LNCaP clone FGC (cell line): ENCODE measurements at regions not wholly inside any gene's neighbourhood (a gene's known extent, or its start where the extent isn't known, plus 50 kb on each side); places are given as distances from the start of the nearest gene placed in this dataset.

ENCODE experiments used
- DNase-seq: peaks from one replicate; pipeline ENCODE4 v3.0.0-alpha.2; 2011; ENCODE audit warnings: low read depth
- H3K4me3 ChIP-seq: 2 replicates; pipeline ENCODE4 v1.5.1; 2011; ENCODE audit warnings: mild to moderate bottlenecking, low read depth, low read length, control low read depth
- TF ChIP-seq, protein P1 (sequence below): IDR thresholded peaks from 2 replicates; pipeline ENCODE4 v1.5.1; 2012; ENCODE audit warnings: mild to moderate bottlenecking; ENCODE audit not compliant: control insufficient read depth, insufficient read depth; ENCODE audit errors: extremely low read depth

- DNase-seq: no peak
- TF ChIP-seq, protein P1, sequence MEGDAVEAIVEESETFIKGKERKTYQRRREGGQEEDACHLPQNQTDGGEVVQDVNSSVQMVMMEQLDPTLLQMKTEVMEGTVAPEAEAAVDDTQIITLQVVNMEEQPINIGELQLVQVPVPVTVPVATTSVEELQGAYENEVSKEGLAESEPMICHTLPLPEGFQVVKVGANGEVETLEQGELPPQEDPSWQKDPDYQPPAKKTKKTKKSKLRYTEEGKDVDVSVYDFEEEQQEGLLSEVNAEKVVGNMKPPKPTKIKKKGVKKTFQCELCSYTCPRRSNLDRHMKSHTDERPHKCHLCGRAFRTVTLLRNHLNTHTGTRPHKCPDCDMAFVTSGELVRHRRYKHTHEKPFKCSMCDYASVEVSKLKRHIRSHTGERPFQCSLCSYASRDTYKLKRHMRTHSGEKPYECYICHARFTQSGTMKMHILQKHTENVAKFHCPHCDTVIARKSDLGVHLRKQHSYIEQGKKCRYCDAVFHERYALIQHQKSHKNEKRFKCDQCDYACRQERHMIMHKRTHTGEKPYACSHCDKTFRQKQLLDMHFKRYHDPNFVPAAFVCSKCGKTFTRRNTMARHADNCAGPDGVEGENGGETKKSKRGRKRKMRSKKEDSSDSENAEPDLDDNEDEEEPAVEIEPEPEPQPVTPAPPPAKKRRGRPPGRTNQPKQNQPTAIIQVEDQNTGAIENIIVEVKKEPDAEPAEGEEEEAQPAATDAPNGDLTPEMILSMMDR: no peak
- H3K4me3 ChIP-seq: no peak overlapping the region
Measured at GRCh38 chrX:123080065-123080464, 104.0 kb upstream of the GRIA3 start.

DNA sequence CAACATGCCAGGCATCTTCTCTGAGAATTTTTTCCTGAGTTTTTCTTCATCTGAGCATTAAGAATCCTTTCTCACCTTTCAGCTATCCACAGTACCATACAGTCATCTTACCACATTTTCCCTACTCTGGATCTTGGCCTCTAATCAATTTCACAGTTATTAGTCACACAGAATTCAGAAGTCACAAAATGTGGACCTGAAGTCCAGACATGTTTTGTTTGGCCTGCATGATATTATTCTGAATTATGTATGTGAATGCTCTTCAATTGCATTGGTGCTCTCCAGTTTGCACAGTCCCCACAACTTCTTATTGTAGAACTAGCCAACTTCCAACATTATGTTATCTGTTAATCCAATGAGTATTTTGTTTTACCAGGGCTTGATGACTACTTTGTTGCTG, 102.3 kb upstream of the GRIA3 start:
- TF ChIP-seq, protein P1: no peak
- H3K4me3 ChIP-seq: no peak overlapping the region
- no peak for DNase-seq

DNA sequence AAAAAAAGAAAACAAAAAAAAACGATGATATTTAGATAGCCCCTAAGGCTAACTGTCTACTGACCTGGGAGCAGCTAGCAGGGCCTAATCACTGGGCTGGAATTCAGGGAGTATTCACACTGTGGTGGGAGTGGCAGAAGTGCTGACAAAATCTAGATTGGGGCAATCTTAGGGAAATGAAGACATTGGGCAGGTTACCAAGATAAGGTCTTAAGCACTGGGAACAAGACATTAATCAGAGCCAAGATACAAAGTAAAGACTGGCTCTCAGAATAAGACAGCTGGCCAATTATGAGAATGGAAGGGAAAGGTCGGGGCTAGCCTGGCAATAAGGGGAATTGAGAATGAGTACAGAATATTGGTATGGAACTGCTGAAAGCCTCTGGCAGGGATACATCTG, 100.2 kb upstream of the GRIA3 start:
- H3K4me3 ChIP-seq: no peak overlapping the region
- DNase-seq: no peak
- TF ChIP-seq, protein P1: no peak

- TF ChIP-seq, protein P1: no peak
- no peak for DNase-seq
- no peak overlapping the region for H3K4me3 ChIP-seq
Measured at GRCh38 chrX:123084797-123085196, 99.3 kb upstream of the GRIA3 start.

GRCh38 chrX:123085311-123085940, 98.7 kb upstream of the GRIA3 start:
- DNase-seq: no peak
- no peak overlapping the region for H3K4me3 ChIP-seq
- TF ChIP-seq, protein P1: no peak

DNA sequence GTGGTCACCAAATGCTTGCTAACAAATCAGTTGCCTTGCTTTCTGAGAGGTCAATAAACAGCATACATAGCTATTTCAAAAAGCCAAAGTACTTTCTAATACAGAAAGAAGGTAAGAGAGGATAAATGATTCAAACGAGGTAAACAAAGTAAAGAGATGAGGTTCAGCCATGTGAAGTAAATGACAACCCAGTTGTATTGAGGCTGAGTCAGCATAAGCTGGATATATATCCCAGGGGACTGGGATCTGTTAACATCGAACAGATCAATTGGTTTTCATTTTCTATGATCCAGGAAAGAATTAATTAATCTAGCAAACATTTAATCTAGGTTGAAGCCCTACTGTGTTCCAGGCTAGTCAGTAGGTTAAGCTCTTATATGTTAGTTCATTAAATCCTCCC, 97.3 kb upstream of the GRIA3 start:
- no peak for DNase-seq
- TF ChIP-seq, protein P1: no peak
- no peak overlapping the region for H3K4me3 ChIP-seq

DNA sequence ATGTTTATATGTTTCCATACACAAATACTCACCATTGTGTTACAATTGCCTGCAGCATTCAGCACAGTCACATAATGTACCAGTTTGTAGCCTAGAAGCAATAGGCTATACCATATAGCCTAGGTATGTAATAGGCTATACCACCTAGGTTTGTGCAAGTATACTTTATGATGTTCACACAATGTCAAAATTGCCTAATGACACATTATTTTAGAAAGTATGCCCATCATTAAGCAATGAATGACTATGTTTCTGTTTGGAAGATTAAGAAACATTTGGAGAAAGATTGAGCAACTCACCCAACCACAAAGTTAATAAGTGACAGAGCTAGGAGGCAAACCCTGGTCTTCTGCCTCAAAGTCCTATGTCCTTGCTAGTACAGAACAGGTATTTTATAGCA, 96.8 kb upstream of the GRIA3 start:
- TF ChIP-seq, protein P1: no peak
- H3K4me3 ChIP-seq: no peak overlapping the region
- no peak for DNase-seq
